H1 (cell line): ENCODE measurements at regions not wholly inside any gene's neighbourhood (a gene's known extent, or its start where the extent isn't known, plus 50 kb on each side); places are given as distances from the start of the nearest gene placed in this dataset.

Experiments used
- CTCF ChIA-PET: fragments of 300-600 bp; sonication (Branson Sonifier 250); formaldehyde crosslinking; loops from one replicate; lab custom pipeline; 2021; ENCODE audit not compliant: partially characterized antibody; lab: Charles Lee
- POLR2A ChIA-PET: fragments of 300-600 bp; sonication (Branson Sonifier 250); formaldehyde crosslinking; loops from one replicate; lab custom pipeline; 2021; ENCODE audit warnings: inconsistent platforms; ENCODE audit not compliant: partially characterized antibody; lab: Charles Lee
- DNase-seq, 2 experiments: peaks; one replicate each; pipeline versions ENCODE4 v3.0.0 to v3.0.0-alpha.2; 2010 to 2022; ENCODE audit warnings: low spot score in 2 of 2, low read depth in 1 of 2, mixed read lengths in 1 of 2
- FAIRE-seq: peaks from 2 replicates; lab custom pipeline; 2011; peaks lifted over from hg19 to GRCh38; lab: Jason Lieb, UNC
- H2AFZ ChIP-seq: 2 replicates; pipeline ENCODE4 v1.8.1; 2012; ENCODE audit warnings: low read length, inconsistent platforms
- H2AK5ac ChIP-seq: 2 replicates; pipeline ENCODE4 v1.6.1; 2013; ENCODE audit warnings: low read depth, low read length
- H2BK120ac ChIP-seq: replicated peaks from 2 replicates; pipeline ENCODE3; 2013; ENCODE audit warnings: low read depth, low read length, inconsistent platforms
- H2BK12ac ChIP-seq: 2 replicates; pipeline ENCODE4 v1.6.1; 2013; ENCODE audit warnings: low read depth, low read length
- H2BK15ac ChIP-seq: 2 replicates; pipeline ENCODE4 v1.6.1; 2013; ENCODE audit warnings: low read length
- H2BK20ac ChIP-seq: 2 replicates; pipeline ENCODE4 v1.6.1; 2013; ENCODE audit warnings: low read length
- H2BK5ac ChIP-seq: 2 replicates; pipeline ENCODE4 v1.6.1; 2013; ENCODE audit warnings: low read depth, low read length
- H3K14ac ChIP-seq: 2 replicates; pipeline ENCODE4 v1.6.1; 2013; ENCODE audit warnings: inconsistent platforms; ENCODE audit not compliant: insufficient read length
- H3K18ac ChIP-seq: 2 replicates; pipeline ENCODE4 v1.6.1; 2013; ENCODE audit warnings: low read length; ENCODE audit errors: extremely low read depth
- H3K23ac ChIP-seq: 2 replicates; pipeline ENCODE4 v1.6.1; 2013; ENCODE audit warnings: inconsistent platforms; ENCODE audit not compliant: insufficient read length
- H3K23me2 ChIP-seq: 2 replicates; pipeline ENCODE4 v1.6.1; 2013; ENCODE audit warnings: low read depth, low read length
- H3K27ac ChIP-seq: 2 replicates; pipeline ENCODE4 v1.6.1; 2011; ENCODE audit warnings: low read depth, low read length, inconsistent platforms
- H3K27me3 ChIP-seq, 4 experiments: replicated peaks in 1 of 4; 1 replicate in 1 of 4; 2 replicates in 3 of 4; pipeline versions ENCODE4 v1.6.1 to v1.8.1; 2011 to 2013; ENCODE audit warnings: low read length in 3 of 4, mild to moderate bottlenecking in 3 of 4, inconsistent platforms in 2 of 4, mixed read lengths in 2 of 4, moderate library complexity in 1 of 4; ENCODE audit not compliant: control insufficient read depth in 3 of 4, insufficient read depth in 3 of 4; ENCODE audit errors: extremely low read depth in 1 of 4
- H3K36me3 ChIP-seq, 4 experiments: 2 replicates each; pipeline versions ENCODE4 v1.6.1 to v1.8.1; 2011 to 2013; ENCODE audit warnings: mild to moderate bottlenecking in 4 of 4, low read length in 3 of 4, moderate library complexity in 2 of 4, control low read depth in 1 of 4, inconsistent platforms in 1 of 4; ENCODE audit not compliant: insufficient read depth in 4 of 4, control insufficient read depth in 2 of 4
- H3K4ac ChIP-seq: replicated peaks from 2 replicates; pipeline ENCODE3; 2013; ENCODE audit warnings: low read length, low read depth, mixed read lengths, inconsistent platforms; ENCODE audit not compliant: insufficient read length
- H3K4me1 ChIP-seq, 4 experiments: replicated peaks in 1 of 4; 1 replicate in 1 of 4; 2 replicates in 3 of 4; pipeline versions ENCODE4 v1.6.1 to v1.8.1; 2011 to 2013; ENCODE audit warnings: low read length in 3 of 4, inconsistent platforms in 2 of 4, mixed read lengths in 1 of 4; ENCODE audit not compliant: insufficient read depth in 4 of 4, control insufficient read depth in 3 of 4
- H3K4me2 ChIP-seq, 2 experiments: 2 replicates each; pipeline versions ENCODE4 v1.6.1 to v1.8.1; 2011 to 2013; ENCODE audit warnings: low read depth in 2 of 2, low read length in 2 of 2, control low read depth in 1 of 2, inconsistent platforms in 1 of 2, mild to moderate bottlenecking in 1 of 2; ENCODE audit not compliant: insufficient read depth in 1 of 2
- H3K4me3 ChIP-seq, 4 experiments: fragments of 200-600, 300-600 bp in 1 of 4; sonication (generic), shearing (Covaris generic), sonication (Bioruptor Twin) in 1 of 4; 2 replicates each; pipeline versions ENCODE4 v1.5.1 to v1.8.1; 2011 to 2016; ENCODE audit warnings: low read length in 4 of 4, low read depth in 3 of 4, control low read depth in 2 of 4, inconsistent platforms in 2 of 4, mild to moderate bottlenecking in 2 of 4, mixed read lengths in 1 of 4, moderate library complexity in 1 of 4; ENCODE audit not compliant: insufficient read depth in 2 of 4; ENCODE audit errors: extremely low read depth in 1 of 4
- H3K56ac ChIP-seq: replicated peaks from 2 replicates; pipeline ENCODE3; 2013; ENCODE audit warnings: low read depth, mild to moderate bottlenecking, mixed read lengths, low read length, inconsistent platforms; ENCODE audit not compliant: insufficient read length
- H3K79me1 ChIP-seq: 2 replicates; pipeline ENCODE4 v1.6.1; 2013; ENCODE audit warnings: low read depth, low read length, control low read depth
- H3K79me2 ChIP-seq, 2 experiments: 2 replicates each; pipeline versions ENCODE4 v1.6.1 to v1.8.1; 2012 to 2013; ENCODE audit warnings: low read length in 2 of 2, mild to moderate bottlenecking in 2 of 2, inconsistent platforms in 1 of 2; ENCODE audit not compliant: insufficient read depth in 2 of 2, control insufficient read depth in 1 of 2
- H3K9ac ChIP-seq, 4 experiments: replicated peaks in 1 of 4; 1 replicate in 1 of 4; 2 replicates in 3 of 4; pipeline versions ENCODE4 v1.6.1 to v1.8.1; 2011 to 2013; ENCODE audit warnings: low read depth in 3 of 4, low read length in 3 of 4, control low read depth in 2 of 4, mild to moderate bottlenecking in 2 of 4, moderate library complexity in 2 of 4, inconsistent platforms in 1 of 4; ENCODE audit errors: extremely low read depth in 1 of 4
- H3K9me3 ChIP-seq, 2 experiments: 2 replicates each; pipeline versions ENCODE4 v1.6.1 to v1.8.1; 2012 to 2013; ENCODE audit warnings: mild to moderate bottlenecking in 2 of 2, moderate library complexity in 2 of 2, control low read depth in 1 of 2, inconsistent platforms in 1 of 2, low read depth in 1 of 2, low read length in 1 of 2, mixed read lengths in 1 of 2; ENCODE audit not compliant: insufficient read depth in 2 of 2
- H4K20me1 ChIP-seq, 2 experiments: replicated peaks in 1 of 2; 2 replicates each; pipeline versions ENCODE3 to v1.8.1; 2011 to 2013; ENCODE audit warnings: inconsistent platforms in 2 of 2, low read length in 2 of 2, mild to moderate bottlenecking in 1 of 2; ENCODE audit not compliant: insufficient read depth in 2 of 2, control insufficient read depth in 1 of 2
- H4K5ac ChIP-seq: 2 replicates; pipeline ENCODE4 v1.6.1; 2013; ENCODE audit warnings: low read length, low read depth, mixed read lengths, inconsistent platforms; ENCODE audit not compliant: insufficient read length
- H4K8ac ChIP-seq: 2 replicates; pipeline ENCODE4 v1.8.0; 2013; ENCODE audit warnings: mild to moderate bottlenecking, moderate library complexity, low read length, inconsistent platforms; ENCODE audit not compliant: insufficient read depth; ENCODE audit errors: extremely low read depth
- H4K91ac ChIP-seq: replicated peaks from 2 replicates; pipeline ENCODE3; 2013; ENCODE audit warnings: low read length, mixed read lengths, inconsistent platforms; ENCODE audit not compliant: insufficient read length
- JUND ChIP-seq: IDR thresholded peaks from 2 replicates; pipeline ENCODE4 v1.6.1; 2011; ENCODE audit warnings: mild to moderate bottlenecking, improper control_type of control experiment, low read length
- KDM5A ChIP-seq: fragments of 200-600 bp; IDR thresholded peaks from 2 replicates; pipeline ENCODE4 v1.7.1; 2012; ENCODE audit warnings: mild to moderate bottlenecking, low read length, inconsistent platforms, mixed read lengths
- WGBS, 2 experiments: shearing (Covaris generic) in 1 of 2; methylation state at CpG; one replicate each; pipeline versions ENCODE4 v1.1.6 to v1.1.7; 2013 to 2015; ENCODE audit warnings: low lambda C conversion rate in 2 of 2, mixed read lengths in 2 of 2, inconsistent platforms in 1 of 2, low coverage in 1 of 2, missing lambda C conversion rate in 1 of 2; ENCODE audit not compliant: insufficient replicate concordance in 2 of 2, insufficient coverage in 1 of 2, insufficient read length in 1 of 2; ENCODE audit errors: extremely low coverage in 1 of 2, missing lambda C conversion rate in 1 of 2; 5-methylcytosine and 5-hydroxymethylcytosine counted together

DNA sequence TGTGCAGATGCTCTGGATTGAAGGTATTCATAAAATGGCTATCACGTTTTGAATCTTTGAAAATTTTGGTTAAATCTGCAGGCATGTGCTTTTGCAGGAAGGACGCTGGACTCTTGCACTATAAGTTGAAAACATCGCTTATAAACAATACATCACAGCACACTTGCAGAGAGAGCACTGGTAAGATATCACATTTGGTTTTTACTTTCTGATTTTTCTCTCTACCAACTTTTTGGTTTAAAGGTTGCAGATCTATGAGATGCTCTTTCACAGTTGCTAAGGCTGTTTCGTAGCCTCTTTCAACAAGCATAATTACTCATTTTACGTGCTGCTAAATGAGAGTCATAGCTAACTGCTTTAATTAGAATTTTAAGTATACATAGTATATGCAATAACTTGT, 724.4 kb upstream of the ARRDC4 start:
- Histone ChIP-seq H2BK5ac (no peak overlapping the region), H2BK120ac (no peak overlapping the region), H2BK20ac (no peak overlapping the region), H3K56ac (no peak overlapping the region), H3K27ac (no peak overlapping the region), H3K36me3 (no peaks in the 10 kb centered on the region), H3K79me1 (no peaks in the 10 kb centered on the region), H3K23ac (no peak overlapping the region), H3K9me3 (0 out of 4 replicates have a peak, but pooled peaks cover 0 to 3% of the 10 kb centered on the region in 2 experiments), H3K18ac (no peak overlapping the region), H4K5ac (no peak overlapping the region), H3K4me1 (peaks cover 0 to 2% (median 0%) of the 10 kb centered on the region in 4 experiments; a peak in 1 of 7 replicates), H4K20me1 (no peaks in the 10 kb centered on the region), H3K14ac (no peak overlapping the region), H3K27me3 (no peaks in the 10 kb centered on the region), H2BK15ac (no peak overlapping the region), H2AFZ (no peak overlapping the region), H3K79me2 (no peaks in the 10 kb centered on the region), H3K4me3 (no peak overlapping the region), H3K4ac (no peak overlapping the region), H2AK5ac (no peak overlapping the region), H4K91ac (no peak overlapping the region), H4K8ac (no peak overlapping the region), H3K4me2 (no peak overlapping the region), H3K23me2 (no peaks in the 10 kb centered on the region), H2BK12ac (no peak overlapping the region), H3K9ac (no peak overlapping the region)
- TF ChIP-seq JUND (no peak), KDM5A (no peak)
- POLR2A ChIA-PET, result no interaction called here
- CTCF ChIA-PET, result interaction anchor here (1.6 to 2.9 kb wide), 3 partner anchors 10 to 25 kb away, joined by 4 to 10 read pairs (median 5); no protein-coding TSS in a partner anchor
- DNase-seq, result no peak
- 92% methylated on average over 5 of the region's 5 CpGs; no CpG with 5 or more reads in 1 of the 2 experiments for WGBS, 2 experiments
- FAIRE-seq, result no peak
